ENCODE measurements at regions not wholly inside any gene's neighbourhood (a gene's known extent, or its start where the extent isn't known, plus 50 kb on each side); places are given as distances from the start of the nearest gene placed in this dataset.

DNA sequence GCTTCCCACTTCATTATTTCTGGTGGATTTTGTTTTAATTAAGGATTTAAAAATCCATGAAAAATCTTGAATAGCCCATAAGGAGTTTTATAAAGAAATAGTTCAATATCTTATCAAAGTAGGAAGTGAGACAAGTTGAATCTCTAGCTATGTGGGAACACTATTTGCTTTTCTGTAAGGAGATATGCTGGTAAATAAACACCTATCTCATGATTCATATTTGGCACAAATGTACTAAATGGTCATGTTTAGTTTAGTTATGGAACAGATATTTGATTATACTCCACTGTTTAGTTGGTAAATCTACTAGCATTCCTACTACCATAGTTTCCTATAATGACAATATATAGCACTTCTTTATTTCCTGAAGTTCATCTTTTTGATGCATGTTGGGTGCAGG is 239.9 kb upstream of the CEP162 start:
- no peaks in the 10 kb centered on the region for H3K9me2 ChIP-seq (replicated peaks; ENCODE audit: low read depth, low read length)
- no peaks in the 10 kb centered on the region for H3K79me2 ChIP-seq (ENCODE audit: insufficient read depth, low read length)
- no peak overlapping the region for H2AFZ ChIP-seq (ENCODE audit: low read length)
- no peaks in the 10 kb centered on the region for H3K9me3 ChIP-seq (ENCODE audit: insufficient read depth, low read depth, low read length)
- H3K4me1 ChIP-seq (ENCODE audit: insufficient read depth, low read length, poor library complexity, severe bottlenecking): peaks cover 6% of the 10 kb centered on the region
- no peak overlapping the region for H3K9ac ChIP-seq (ENCODE audit: low read depth, low read length, poor library complexity, severe bottlenecking)
- H3K4me2 ChIP-seq (ENCODE audit: low read depth, low read length, poor library complexity, severe bottlenecking): no peak overlapping the region
- H3K4me3 ChIP-seq (ENCODE audit: low read length, poor library complexity, severe bottlenecking): no peak overlapping the region
- no peaks in the 10 kb centered on the region for H4K20me1 ChIP-seq (ENCODE audit: insufficient read depth, low read length, poor library complexity, severe bottlenecking)
- H3F3A ChIP-seq (ENCODE audit: low read depth): no peaks in the 10 kb centered on the region
- TF ChIP-seq, protein P1, sequence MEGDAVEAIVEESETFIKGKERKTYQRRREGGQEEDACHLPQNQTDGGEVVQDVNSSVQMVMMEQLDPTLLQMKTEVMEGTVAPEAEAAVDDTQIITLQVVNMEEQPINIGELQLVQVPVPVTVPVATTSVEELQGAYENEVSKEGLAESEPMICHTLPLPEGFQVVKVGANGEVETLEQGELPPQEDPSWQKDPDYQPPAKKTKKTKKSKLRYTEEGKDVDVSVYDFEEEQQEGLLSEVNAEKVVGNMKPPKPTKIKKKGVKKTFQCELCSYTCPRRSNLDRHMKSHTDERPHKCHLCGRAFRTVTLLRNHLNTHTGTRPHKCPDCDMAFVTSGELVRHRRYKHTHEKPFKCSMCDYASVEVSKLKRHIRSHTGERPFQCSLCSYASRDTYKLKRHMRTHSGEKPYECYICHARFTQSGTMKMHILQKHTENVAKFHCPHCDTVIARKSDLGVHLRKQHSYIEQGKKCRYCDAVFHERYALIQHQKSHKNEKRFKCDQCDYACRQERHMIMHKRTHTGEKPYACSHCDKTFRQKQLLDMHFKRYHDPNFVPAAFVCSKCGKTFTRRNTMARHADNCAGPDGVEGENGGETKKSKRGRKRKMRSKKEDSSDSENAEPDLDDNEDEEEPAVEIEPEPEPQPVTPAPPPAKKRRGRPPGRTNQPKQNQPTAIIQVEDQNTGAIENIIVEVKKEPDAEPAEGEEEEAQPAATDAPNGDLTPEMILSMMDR (conservative IDR thresholded peaks at IDR 0.05; ENCODE audit: low read length): no peak
- TF ChIP-seq EZH2phosphoT487 (IDR thresholded peaks at IDR 0.05; ENCODE audit: borderline replicate concordance): no peak
- no peaks in the 10 kb centered on the region for H3K27me3 ChIP-seq (ENCODE audit: insufficient read depth, low read length, poor library complexity, severe bottlenecking)
- H3K36me3 ChIP-seq (ENCODE audit: insufficient read depth, low read length): no peaks in the 10 kb centered on the region

DNA sequence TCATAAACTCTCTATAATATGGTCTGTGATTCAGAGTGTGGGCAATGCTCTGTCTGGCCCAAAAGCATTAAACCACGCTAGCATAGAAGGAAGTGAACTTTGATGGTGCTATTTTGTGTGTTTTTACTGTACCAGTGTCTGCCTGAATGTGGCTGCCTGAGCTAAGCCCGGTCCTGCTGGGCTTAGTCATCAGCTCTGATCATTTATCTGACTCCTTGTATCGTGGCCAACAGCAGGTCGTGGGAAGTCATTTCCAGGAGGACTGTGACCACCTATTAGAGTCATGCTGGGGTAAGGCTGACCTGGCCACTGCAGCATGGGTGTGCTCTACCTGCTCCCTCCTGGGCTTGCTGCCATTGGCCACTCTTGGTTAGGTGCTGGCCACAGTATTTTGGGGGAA is 239.1 kb upstream of the CEP162 start:
- Histone ChIP-seq H3K4me1 (ENCODE audit: insufficient read depth, low read length, poor library complexity, severe bottlenecking) (peaks cover 6% of the 10 kb centered on the region), H3K9ac (ENCODE audit: low read depth, low read length, poor library complexity, severe bottlenecking) (no peak overlapping the region), H3K79me2 (ENCODE audit: insufficient read depth, low read length) (no peaks in the 10 kb centered on the region), H3F3A (ENCODE audit: low read depth) (no peaks in the 10 kb centered on the region), H3K9me2 (replicated peaks; ENCODE audit: low read depth, low read length) (no peaks in the 10 kb centered on the region), H2AFZ (ENCODE audit: low read length) (no peak overlapping the region), H3K36me3 (ENCODE audit: insufficient read depth, low read length) (no peaks in the 10 kb centered on the region), H3K4me2 (ENCODE audit: low read depth, low read length, poor library complexity, severe bottlenecking) (no peak overlapping the region), H3K9me3 (ENCODE audit: insufficient read depth, low read depth, low read length) (no peaks in the 10 kb centered on the region), H3K27me3 (ENCODE audit: insufficient read depth, low read length, poor library complexity, severe bottlenecking) (no peaks in the 10 kb centered on the region), H3K4me3 (ENCODE audit: low read length, poor library complexity, severe bottlenecking) (no peak overlapping the region), H4K20me1 (ENCODE audit: insufficient read depth, low read length, poor library complexity, severe bottlenecking) (no peaks in the 10 kb centered on the region)
- TF ChIP-seq, protein P1 (conservative IDR thresholded peaks at IDR 0.05; ENCODE audit: low read length): no peak
- no peak for TF ChIP-seq EZH2phosphoT487 (IDR thresholded peaks at IDR 0.05; ENCODE audit: borderline replicate concordance)

DNA sequence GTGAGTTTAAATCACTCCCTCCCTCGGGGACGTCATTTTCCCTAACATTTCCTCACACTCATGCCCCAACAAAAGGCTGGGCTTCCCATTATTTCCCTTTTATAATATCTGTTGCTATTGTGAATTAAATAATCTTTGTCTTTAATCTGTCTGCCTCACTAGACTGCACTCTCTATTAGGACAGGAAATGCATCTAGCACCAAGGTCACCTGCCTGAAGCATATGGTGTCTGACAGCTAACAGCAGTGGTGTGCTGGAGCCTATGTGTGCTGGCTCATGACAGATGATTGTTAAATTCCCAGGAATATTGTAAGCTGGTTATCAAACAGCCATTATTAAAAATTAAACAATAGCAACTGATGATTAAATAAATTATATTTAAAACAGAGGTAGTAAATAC is 237.0 kb upstream of the CEP162 start:
- no peak overlapping the region for H3K9ac ChIP-seq (ENCODE audit: low read depth, low read length, poor library complexity, severe bottlenecking)
- peaks cover 6% of the 10 kb centered on the region for H3K4me1 ChIP-seq (ENCODE audit: insufficient read depth, low read length, poor library complexity, severe bottlenecking)
- no peaks in the 10 kb centered on the region for H3K79me2 ChIP-seq (ENCODE audit: insufficient read depth, low read length)
- H3K36me3 ChIP-seq (ENCODE audit: insufficient read depth, low read length): no peaks in the 10 kb centered on the region
- no peaks in the 10 kb centered on the region for H3K9me3 ChIP-seq (ENCODE audit: insufficient read depth, low read depth, low read length)
- TF ChIP-seq, protein P1 (conservative IDR thresholded peaks at IDR 0.05; ENCODE audit: low read length): no peak
- H3K4me3 ChIP-seq (ENCODE audit: low read length, poor library complexity, severe bottlenecking): no peak overlapping the region
- H3K9me2 ChIP-seq (replicated peaks; ENCODE audit: low read depth, low read length): no peaks in the 10 kb centered on the region
- H3K4me2 ChIP-seq (ENCODE audit: low read depth, low read length, poor library complexity, severe bottlenecking): no peak overlapping the region
- H4K20me1 ChIP-seq (ENCODE audit: insufficient read depth, low read length, poor library complexity, severe bottlenecking): no peaks in the 10 kb centered on the region
- H2AFZ ChIP-seq (ENCODE audit: low read length): no peak overlapping the region
- H3F3A ChIP-seq (ENCODE audit: low read depth): no peaks in the 10 kb centered on the region
- no peaks in the 10 kb centered on the region for H3K27me3 ChIP-seq (ENCODE audit: insufficient read depth, low read length, poor library complexity, severe bottlenecking)
